NCI-H2081 (cell line): ENCODE measurements at regions not wholly inside any gene's neighbourhood (a gene's known extent, or its start where the extent isn't known, plus 50 kb on each side); places are given as distances from the start of the nearest gene placed in this dataset.
"Not testable (repeated sequence)": the region's sequence is repeated elsewhere in the genome, so short reads cannot be mapped to it uniquely, and the experiment has no call there.

ENCODE experiments used
- DNase-seq, 2 experiments: peaks; one replicate each; lab custom pipeline; 2025; lab: John Stamatoyannopoulos, UW

- DNase-seq = no peak
Observed at GRCh38 chr18:43719267-43719795, 442.0 kb upstream of the SYT4 start.

- DNase-seq = no peak
Observed at GRCh38 chr18:43720041-43720440, 442.8 kb upstream of the SYT4 start.

- DNase-seq = no peak
Observed at GRCh38 chr18:43735570-43735969, 458.3 kb upstream of the SYT4 start.

- no peak for DNase-seq
Observed at GRCh38 chr18:43744960-43745745, 467.9 kb upstream of the SYT4 start.

- DNase-seq = no peak
Observed at GRCh38 chr18:43751203-43751602, 473.9 kb upstream of the SYT4 start.

GRCh38 chr18:43751835-43752234 is 474.5 kb upstream of the SYT4 start:
- DNase-seq = no peak

- DNase-seq = no peak
Observed at GRCh38 chr18:43757273-43757672, 480.0 kb upstream of the SYT4 start.

- DNase-seq = no peak
Observed at GRCh38 chr18:43758734-43759133, 481.4 kb upstream of the SYT4 start.

- DNase-seq = no peak
Observed at GRCh38 chr18:43760010-43760409, 482.7 kb upstream of the SYT4 start.

GRCh38 chr18:43772907-43773306 is 495.6 kb upstream of the SYT4 start:
- no peak for DNase-seq

- DNase-seq = no peak
Observed at GRCh38 chr18:43774497-43774896, 497.2 kb upstream of the SYT4 start.

- no peak for DNase-seq
Observed at GRCh38 chr18:43775591-43775990, 498.3 kb upstream of the SYT4 start.

- DNase-seq = no peak
Observed at GRCh38 chr18:43776997-43777396, 499.7 kb upstream of the SYT4 start.

- DNase-seq = no peak
Observed at GRCh38 chr18:43777636-43778304, 500.5 kb upstream of the SYT4 start.

GRCh38 chr18:43780782-43781340 is 503.6 kb upstream of the SYT4 start:
- DNase-seq = no peak

- no peak for DNase-seq
Observed at GRCh38 chr18:43785158-43785557, 507.9 kb upstream of the SYT4 start.

- DNase-seq = no peak
Observed at GRCh38 chr18:43786893-43787292, 509.6 kb upstream of the SYT4 start.

- DNase-seq = not testable (repeated sequence)
Observed at GRCh38 chr18:43787721-43788120, 510.4 kb upstream of the SYT4 start.

GRCh38 chr18:43789234-43790000 is 512.1 kb upstream of the SYT4 start:
- peak; percentile 11 to 63 for DNase-seq

- no peak for DNase-seq
Observed at GRCh38 chr18:43793910-43794309, 516.6 kb upstream of the SYT4 start.

GRCh38 chr18:43794363-43794762 is 517.1 kb upstream of the SYT4 start:
- DNase-seq = no peak

- DNase-seq = no peak
Observed at GRCh38 chr18:43797347-43797746, 520.1 kb upstream of the SYT4 start.
